HCT116 (cell line): ENCODE measurements at regions not wholly inside any gene's neighbourhood (a gene's known extent, or its start where the extent isn't known, plus 50 kb on each side); places are given as distances from the start of the nearest gene placed in this dataset.

Experiments
- POLR2AphosphoS5 ChIP-seq: IDR thresholded peaks from 2 replicates; pipeline ENCODE4 v1.6.1; 2011; ENCODE audit warnings: mild to moderate bottlenecking, low read depth, low read length, moderate library complexity
- SRF ChIP-seq: IDR thresholded peaks from 2 replicates; pipeline ENCODE4 v1.6.1; 2012; ENCODE audit warnings: low read depth
- ZFX ChIP-seq: fragments of 450-650 bp; IDR thresholded peaks from 2 replicates; pipeline ENCODE4 v1.6.1; 2017
- TF ChIP-seq, protein P1 (sequence below): IDR thresholded peaks from 2 replicates; pipeline ENCODE4 v1.6.1; 2011; ENCODE audit warnings: mild to moderate bottlenecking, low read length, moderate library complexity; ENCODE audit not compliant: insufficient replicate concordance; ENCODE audit errors: extremely low read depth

DNA sequence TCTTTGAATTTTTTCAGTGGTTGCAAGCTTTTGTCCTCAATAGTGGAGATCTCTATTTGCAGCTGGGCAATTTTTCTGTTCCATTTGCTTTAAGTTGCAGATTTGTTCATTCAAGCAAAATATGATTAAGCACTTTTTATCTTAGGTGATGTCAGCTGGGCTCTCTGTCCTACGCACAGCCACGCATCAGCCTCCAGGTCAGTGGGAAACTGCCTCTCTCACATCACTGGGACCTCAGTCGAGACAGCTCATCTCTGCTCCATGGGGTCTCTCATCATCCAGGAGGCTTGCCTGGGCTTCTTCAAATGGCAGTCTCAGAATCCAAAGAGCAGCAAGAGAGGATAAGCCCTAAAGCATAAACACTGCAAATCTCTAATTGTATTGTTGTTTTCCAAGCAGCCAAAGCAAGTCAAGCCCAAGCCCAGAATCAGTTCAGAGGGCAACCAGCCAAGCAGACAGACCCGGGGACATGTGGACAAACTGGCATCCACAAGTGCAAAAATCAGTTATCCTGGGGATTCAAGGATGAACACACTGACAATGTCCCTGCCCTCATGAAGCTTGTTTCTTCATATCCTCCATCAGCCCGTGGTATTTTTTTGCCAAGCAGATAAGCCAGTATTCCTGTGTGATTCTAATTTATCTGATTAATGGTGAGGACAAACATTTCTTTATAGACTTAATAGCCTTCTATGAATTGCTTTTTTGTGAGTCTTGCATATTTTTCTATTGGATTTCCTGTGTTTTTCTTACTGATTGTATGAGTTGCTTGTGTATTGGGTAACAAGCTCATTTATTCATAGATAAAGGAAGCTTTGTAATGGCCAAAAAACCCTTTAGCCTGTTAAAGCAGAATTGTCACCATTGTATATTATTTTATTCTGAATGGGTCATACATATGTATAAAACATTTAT, 262.5 kb downstream of the GXYLT1 start:
- TF ChIP-seq POLR2AphosphoS5 (no peak), SRF (no peak), ZFX (no peak)
- TF ChIP-seq, protein P1, sequence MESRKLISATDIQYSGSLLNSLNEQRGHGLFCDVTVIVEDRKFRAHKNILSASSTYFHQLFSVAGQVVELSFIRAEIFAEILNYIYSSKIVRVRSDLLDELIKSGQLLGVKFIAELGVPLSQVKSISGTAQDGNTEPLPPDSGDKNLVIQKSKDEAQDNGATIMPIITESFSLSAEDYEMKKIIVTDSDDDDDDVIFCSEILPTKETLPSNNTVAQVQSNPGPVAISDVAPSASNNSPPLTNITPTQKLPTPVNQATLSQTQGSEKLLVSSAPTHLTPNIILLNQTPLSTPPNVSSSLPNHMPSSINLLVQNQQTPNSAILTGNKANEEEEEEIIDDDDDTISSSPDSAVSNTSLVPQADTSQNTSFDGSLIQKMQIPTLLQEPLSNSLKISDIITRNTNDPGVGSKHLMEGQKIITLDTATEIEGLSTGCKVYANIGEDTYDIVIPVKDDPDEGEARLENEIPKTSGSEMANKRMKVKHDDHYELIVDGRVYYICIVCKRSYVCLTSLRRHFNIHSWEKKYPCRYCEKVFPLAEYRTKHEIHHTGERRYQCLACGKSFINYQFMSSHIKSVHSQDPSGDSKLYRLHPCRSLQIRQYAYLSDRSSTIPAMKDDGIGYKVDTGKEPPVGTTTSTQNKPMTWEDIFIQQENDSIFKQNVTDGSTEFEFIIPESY: no peak
